Ovary (tissue), 7 donors: ENCODE measurements at regions not wholly inside any gene's neighbourhood (a gene's known extent, or its start where the extent isn't known, plus 50 kb on each side); places are given as distances from the start of the nearest gene placed in this dataset.

ENCODE experiments used
- DNase-seq, 5 donors: peaks; one replicate each; pipeline ENCODE4 v3.0.0-alpha.2; 2019 to 2020
- H3K27ac ChIP-seq, 2 donors: fragments of 200-600 bp; one replicate each; pipeline versions ENCODE4 v1.5.1 to v1.8.0; 2019 to 2022
- H3K27me3 ChIP-seq: fragments of 200-600 bp; one replicate; pipeline ENCODE4 v1.8.0; 2022
- H3K36me3 ChIP-seq: fragments of 200-600 bp; sonication (generic); one replicate; pipeline ENCODE4 v1.5.1; 2019
- H3K4me1 ChIP-seq: one replicate; pipeline ENCODE4 v1.8.1; 2013; ENCODE audit warnings: mild to moderate bottlenecking, moderate library complexity; ENCODE audit not compliant: insufficient read depth
- H3K4me3 ChIP-seq: fragments of 200-600 bp; sonication (generic); one replicate; pipeline ENCODE4 v1.5.1; 2017
- H3K9me3 ChIP-seq, 2 donors: fragments of 200-600 bp in 1 of 2; sonication (generic) in 1 of 2; one replicate each; pipeline versions ENCODE4 v1.5.1 to v1.8.1; 2013 to 2019; ENCODE audit warnings: mild to moderate bottlenecking in 1 of 2, moderate library complexity in 1 of 2
- CTCF ChIP-seq, 3 donors: fragments of 450-650 bp in 2 of 3; fragments of 200-600 bp in 1 of 3; IDR thresholded peaks; one replicate each; pipeline versions ENCODE4 v1.5.1 to v1.8.0; 2016 to 2022; ENCODE audit warnings: antibody characterized with exemption in 3 of 3, mild to moderate bottlenecking in 1 of 3
- EP300 ChIP-seq: sonication (generic); formaldehyde crosslinking; IDR thresholded peaks from one replicate; pipeline ENCODE4 v1.6.1; 2017; ENCODE audit warnings: antibody characterized with exemption
- POLR2A ChIP-seq: fragments of 450-650 bp; IDR thresholded peaks from one replicate; pipeline ENCODE4 v1.6.1; 2017; ENCODE audit warnings: antibody characterized with exemption, mild to moderate bottlenecking, moderate library complexity
- WGBS, 3 donors: extraction: QIAGEN DNeasy Blood & Tissue Kit in 1 of 3; methylation state at CpG; one replicate each; pipeline versions ENCODE4 v1.1.5 to v1.1.7; 2013 to 2017; 5-methylcytosine and 5-hydroxymethylcytosine counted together
- intact Hi-C, 4 donors: fragments of 100-400 bp; cut with DNase I; formaldehyde crosslinking; loops; one replicate each; pipeline versions ENCODE4 v1.11.0 to v1.15.1; 2022 to 2023
- donor health status: DM: no; HTN: no; CAD: no; lungs with moderate emphysema.
- donor health status: DM: no; HTN: no; CAD: no.
- donor health status: Bipolar disorder and iron deficiency.
- donor health status: DM: no; HTN: no; CAD: no.
- donor health status: DM: yes; HTN: yes; CAD: no.

GRCh38 chr21:41566500-41567014, 58.6 kb upstream of the TMPRSS2 start:
- no peak overlapping the region for H3K27ac ChIP-seq
- intact Hi-C loops, result no loop called here
- H3K27me3 ChIP-seq, result no peaks in the 10 kb centered on the region
- no peaks in the 10 kb centered on the region for H3K9me3 ChIP-seq
- no peaks in the 10 kb centered on the region for H3K4me1 ChIP-seq
- H3K4me3 ChIP-seq, result no peak overlapping the region
- TF ChIP-seq CTCF (IDR thresholded peaks at IDR 0.05) (no peak), EP300 (no peak), POLR2A (no peak)
- H3K36me3 ChIP-seq, result no peaks in the 10 kb centered on the region
- no peak for DNase-seq
- WGBS, 3 donors, result 80 to 89% (median 85%) methylated on average over 3 of the region's 3 CpGs

DNA sequence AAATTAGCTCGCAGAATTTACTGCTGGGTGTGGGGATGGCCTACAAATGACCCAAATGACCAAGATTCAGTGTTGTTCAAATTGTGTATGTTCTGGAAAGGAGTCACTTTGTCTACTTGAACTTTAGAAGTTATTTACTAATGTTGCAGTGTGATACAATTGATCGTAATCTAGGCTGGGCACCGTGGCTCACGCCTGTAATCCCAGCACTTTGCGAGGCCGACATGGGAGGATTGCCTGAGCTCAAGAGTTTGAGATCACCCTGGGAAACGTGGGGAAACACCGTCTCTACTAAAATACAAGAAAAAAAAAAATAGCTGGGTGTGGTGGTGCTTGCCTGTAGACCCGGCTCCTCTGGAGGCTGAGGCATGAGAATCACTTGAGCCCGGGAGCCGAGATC, 57.6 kb upstream of the TMPRSS2 start:
- no peaks in the 10 kb centered on the region for H3K9me3 ChIP-seq
- no peaks in the 10 kb centered on the region for H3K27me3 ChIP-seq
- no peaks in the 10 kb centered on the region for H3K36me3 ChIP-seq
- H3K27ac ChIP-seq, result no peak overlapping the region
- H3K4me3 ChIP-seq, result no peak overlapping the region
- intact Hi-C loops, result no loop called here
- TF ChIP-seq EP300 (no peak), CTCF (IDR thresholded peaks at IDR 0.05) (no peak), POLR2A (no peak)
- DNase-seq, result no peak
- H3K4me1 ChIP-seq, result no peaks in the 10 kb centered on the region
- 77 to 79% (median 78%) methylated on average over 11 of the region's 11 CpGs for WGBS, 3 donors

- TF ChIP-seq EP300 (no peak), POLR2A (no peak), CTCF (IDR thresholded peaks at IDR 0.05) (no peak)
- intact Hi-C loops, result no loop called here
- Histone ChIP-seq H3K27ac (no peak overlapping the region), H3K27me3 (no peaks in the 10 kb centered on the region), H3K4me3 (no peak overlapping the region), H3K36me3 (no peaks in the 10 kb centered on the region), H3K4me1 (no peaks in the 10 kb centered on the region), H3K9me3 (no peaks in the 10 kb centered on the region)
- DNase-seq, result no peak
- 42 to 59% (median 47%) methylated on average over 10 of the region's 10 CpGs for WGBS, 3 donors
Measured at GRCh38 chr21:41564871-41565274, 56.9 kb upstream of the TMPRSS2 start.

DNA sequence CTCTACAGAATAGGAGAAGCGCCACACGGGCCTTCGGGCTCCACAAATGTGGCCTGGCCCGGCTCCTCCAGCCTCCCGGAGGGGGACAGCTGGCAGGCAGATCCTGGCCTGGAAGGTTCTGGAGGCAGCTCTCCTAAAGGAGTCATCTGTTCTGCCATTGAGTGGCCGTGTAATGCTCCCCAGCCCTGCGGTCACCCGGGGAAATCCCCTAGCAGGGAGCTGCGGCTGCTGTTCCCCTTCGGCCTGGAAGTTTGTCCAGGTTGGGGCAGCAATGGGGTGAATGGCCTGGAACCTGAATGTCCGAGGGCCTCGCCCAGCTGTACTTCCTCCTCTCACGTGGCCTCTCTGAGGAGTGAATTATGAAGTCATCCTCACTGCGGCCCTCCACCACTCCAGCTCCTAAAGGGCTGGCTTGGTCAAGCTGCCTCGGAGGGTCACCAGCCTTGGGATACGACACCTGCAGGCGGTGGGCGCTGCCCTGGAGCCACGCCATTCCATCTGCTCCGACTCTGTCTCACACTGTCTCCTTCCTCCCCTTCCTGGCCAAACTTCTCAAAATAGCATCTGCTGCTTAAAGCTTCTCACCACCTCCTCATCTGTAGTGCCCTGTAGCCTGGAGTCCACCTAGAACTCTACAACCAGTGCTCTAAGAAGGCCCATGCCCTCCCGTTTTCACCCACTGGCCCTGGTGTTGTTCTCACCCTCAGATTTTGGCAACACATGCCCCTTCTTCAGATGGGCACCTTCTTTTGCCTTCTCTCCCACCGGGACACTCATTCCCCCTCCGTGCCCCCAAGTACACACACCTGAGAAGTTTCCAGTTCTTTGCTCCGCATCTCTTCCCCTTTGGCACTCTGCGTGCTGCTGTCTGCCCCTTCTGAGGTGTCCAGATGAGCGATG, 54.4 kb upstream of the TMPRSS2 start:
- no peak for TF ChIP-seq POLR2A
- no peak for TF ChIP-seq EP300
- TF ChIP-seq CTCF (IDR thresholded peaks at IDR 0.05), result no peak
- Histone ChIP-seq H3K27ac (no peak overlapping the region), H3K4me1 (no peaks in the 10 kb centered on the region), H3K27me3 (no peaks in the 10 kb centered on the region), H3K36me3 (no peaks in the 10 kb centered on the region), H3K4me3 (no peak overlapping the region), H3K9me3 (no peaks in the 10 kb centered on the region)
- intact Hi-C loops, result no loop called here
- no peak for DNase-seq
- WGBS, 3 donors, result 75 to 85% (median 83%) methylated on average over 26 of the region's 26 CpGs
